Calu3 (cell line): ENCODE measurements at regions not wholly inside any gene's neighbourhood (a gene's known extent, or its start where the extent isn't known, plus 50 kb on each side); places are given as distances from the start of the nearest gene placed in this dataset.

Source experiments
- BruUV-seq: library from RNA; stranded (reverse); fragments of 400-500 nt; replicated peaks from 2 replicates; lab custom pipeline; 2021; lab: Mats Ljungman, UMichigan
- CTCF ChIA-PET: fragments of 300-600 bp; sonication (Branson Sonifier 250); formaldehyde crosslinking; loops from one replicate; lab custom pipeline; 2022; ENCODE audit warnings: antibody characterized with exemption; lab: Charles Lee
- DNase-seq: peaks from one replicate; pipeline ENCODE4 v3.0.0; 2022
- H3K27ac Mint-ChIP-seq: one replicate; pipeline ENCODE4 v1.8.0; 2022; ENCODE audit warnings: mixed read lengths; ENCODE audit not compliant: unreplicated experiment
- H3K27me3 Mint-ChIP-seq: one replicate; pipeline ENCODE4 v1.8.0; 2022; ENCODE audit warnings: mixed read lengths; ENCODE audit not compliant: unreplicated experiment
- H3K36me3 Mint-ChIP-seq: one replicate; pipeline ENCODE4 v1.8.0; 2022; ENCODE audit warnings: mild to moderate bottlenecking, moderate library complexity, mixed read lengths; ENCODE audit not compliant: insufficient read depth, unreplicated experiment
- H3K4me1 Mint-ChIP-seq: one replicate; pipeline ENCODE4 v1.8.0; 2022; ENCODE audit warnings: mild to moderate bottlenecking, low read depth, mixed read lengths; ENCODE audit not compliant: unreplicated experiment
- H3K4me3 Mint-ChIP-seq: one replicate; pipeline ENCODE4 v1.8.0; 2022; ENCODE audit warnings: mild to moderate bottlenecking, low read depth, moderate library complexity, mixed read lengths; ENCODE audit not compliant: unreplicated experiment
- H3K9me3 Mint-ChIP-seq: one replicate; pipeline ENCODE4 v1.8.0; 2022; ENCODE audit warnings: low read depth, mixed read lengths; ENCODE audit not compliant: unreplicated experiment
- CTCF ChIP-seq: fragments of 200-600 bp; IDR thresholded peaks from one replicate; pipeline ENCODE4 v1.8.0; 2022; ENCODE audit warnings: antibody characterized with exemption; ENCODE audit not compliant: unreplicated experiment
- intact Hi-C: fragments of 100-400 bp; cut with micrococcal nuclease; formaldehyde crosslinking; loops from one replicate; pipeline ENCODE4 v1.10.0; 2022; ENCODE audit not compliant: unreplicated experiment

- no TSS peak for BruUV-seq
- no peak for TF ChIP-seq CTCF
- H3K9me3 Mint-ChIP-seq, result peaks cover 5% of the 10 kb centered on the region
- H3K36me3 Mint-ChIP-seq, result no peaks in the 10 kb centered on the region
- no peaks in the 10 kb centered on the region for H3K27me3 Mint-ChIP-seq
- no peak for DNase-seq
- H3K27ac Mint-ChIP-seq, result no peak overlapping the region
- CTCF ChIA-PET, result no interaction called here
- intact Hi-C loops, result no loop called here
- H3K4me1 Mint-ChIP-seq, result peaks cover 35% of the 10 kb centered on the region
- no peak overlapping the region for H3K4me3 Mint-ChIP-seq
Measured at GRCh38 chr18:31223371-31223770, 60.7 kb upstream of the DSC1 start.

DNA sequence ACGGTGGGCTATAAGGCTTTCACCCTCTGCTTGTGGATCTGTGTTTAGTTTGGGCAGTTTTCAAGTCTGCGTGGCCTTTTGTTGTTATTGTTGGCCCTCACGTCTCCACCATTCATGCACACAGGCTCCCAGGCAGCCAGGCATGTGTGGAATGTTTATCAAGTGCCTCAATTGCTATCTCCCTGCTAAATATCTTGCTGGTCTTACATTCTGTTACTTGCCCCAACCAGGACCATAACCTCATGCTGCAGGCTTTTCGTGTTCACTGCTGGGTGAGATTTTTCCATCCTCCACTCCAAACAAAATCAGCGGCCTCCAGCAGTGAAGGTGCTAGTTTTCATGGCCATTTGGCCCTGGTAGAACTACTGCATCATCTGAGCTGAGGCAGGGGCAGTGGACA lies 63.0 kb upstream of the DSC1 start:
- CTCF ChIA-PET, result interaction anchor here (0.7 to 1.0 kb wide), 3 partner anchors 13 to 83 kb away, joined by 3 to 4 read pairs (median 4); no protein-coding TSS in a partner anchor
- Mint-ChIP-seq H3K36me3 (peaks cover 10% of the 10 kb centered on the region), H3K27me3 (no peaks in the 10 kb centered on the region), H3K4me3 (peak overlapping the region; percentile 23), H3K9me3 (peaks cover 5% of the 10 kb centered on the region), H3K4me1 (peaks cover 53% of the 10 kb centered on the region), H3K27ac (peak overlapping the region; percentile 71)
- BruUV-seq, result no TSS peak
- intact Hi-C loops, result no loop called here
- DNase-seq, result peak; percentile 32
- TF ChIP-seq CTCF, result no peak

- BruUV-seq, result no TSS peak
- intact Hi-C loops, result no loop called here
- Mint-ChIP-seq H3K4me1 (peaks cover 65% of the 10 kb centered on the region), H3K9me3 (peaks cover 5% of the 10 kb centered on the region), H3K27me3 (no peaks in the 10 kb centered on the region), H3K36me3 (peaks cover 17% of the 10 kb centered on the region), H3K27ac (no peak overlapping the region), H3K4me3 (no peak overlapping the region)
- no peak for TF ChIP-seq CTCF
- CTCF ChIA-PET, result no interaction called here
- DNase-seq, result no peak
Measured at GRCh38 chr18:31227497-31228229, 65.0 kb upstream of the DSC1 start.

DNA sequence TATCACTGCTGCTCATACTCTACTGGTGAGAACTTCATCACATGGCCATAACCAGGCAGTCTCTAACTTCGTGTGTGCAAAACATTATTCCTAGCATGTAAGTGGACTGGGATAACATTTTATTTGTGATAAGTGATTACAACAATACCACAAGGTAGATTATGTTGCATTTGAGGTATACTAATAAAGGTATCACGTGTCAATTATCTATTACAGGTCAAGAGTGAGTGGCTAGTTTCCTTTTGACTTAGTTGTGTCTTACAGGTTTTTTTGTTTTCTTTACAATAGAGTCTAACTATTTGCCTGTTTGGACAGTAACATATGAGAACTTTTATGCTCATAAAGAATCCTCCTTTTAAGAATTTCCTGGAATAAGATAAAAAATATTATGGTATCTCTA lies 67.2 kb upstream of the DSC1 start:
- Mint-ChIP-seq H3K9me3 (peaks cover 5% of the 10 kb centered on the region), H3K4me3 (no peak overlapping the region), H3K4me1 (peaks cover 85% of the 10 kb centered on the region), H3K27ac (peak overlapping the region; percentile 96), H3K27me3 (no peaks in the 10 kb centered on the region), H3K36me3 (peaks cover 17% of the 10 kb centered on the region)
- BruUV-seq, result no TSS peak
- no peak for DNase-seq
- intact Hi-C loops, result loop anchor here (1.0 to 5.0 kb wide), 4 partner anchors 12 to 128 kb away; partner anchors contain the start of gene DSC2
- TF ChIP-seq CTCF, result no peak
- CTCF ChIA-PET, result interaction anchor here (1.0 kb wide), 1 partner anchor 23 kb away, joined by 4 read pairs; no protein-coding TSS in a partner anchor
